Astrocyte of the spinal cord (primary cell): ENCODE measurements at regions not wholly inside any gene's neighbourhood (a gene's known extent, or its start where the extent isn't known, plus 50 kb on each side); places are given as distances from the start of the nearest gene placed in this dataset.
A peak's percentile ranks its signal among the peaks of the same experiment; 100 is the strongest.

Source experiments
- DNase-seq: peaks from one replicate; pipeline ENCODE4 v3.0.0; 2011; ENCODE audit warnings: low read depth, low spot score
- H3K4me3 ChIP-seq: 2 replicates; pipeline ENCODE4 v1.5.1; 2011; ENCODE audit warnings: low read depth, mild to moderate bottlenecking, low read length, moderate library complexity
- CTCF ChIP-seq: IDR thresholded peaks from 2 replicates; pipeline ENCODE4 v1.5.1; 2012; ENCODE audit warnings: low read depth, mild to moderate bottlenecking, low read length, inconsistent platforms
- in situ Hi-C: cut with HindIII; loops from 2 replicates; pipeline ENCODE4 v1.10.0; 2017; ENCODE audit warnings: low sequenced_read_pairs

GRCh38 chr15:58336161-58336560 lies 95.6 kb upstream of the LIPC start:
- TF ChIP-seq CTCF: no peak
- no peak for DNase-seq
- no peak overlapping the region for H3K4me3 ChIP-seq
- in situ Hi-C loops: no loop called here

- no peak for TF ChIP-seq CTCF
- H3K4me3 ChIP-seq: no peak overlapping the region
- peak; percentile 32 for DNase-seq
- in situ Hi-C loops: no loop called here
These were observed 91.6 kb upstream of the LIPC start for GRCh38 chr15:58340176-58340575.

GRCh38 chr15:58342508-58342907 lies 89.3 kb upstream of the LIPC start:
- no peak overlapping the region for H3K4me3 ChIP-seq
- in situ Hi-C loops: no loop called here
- DNase-seq: no peak
- TF ChIP-seq CTCF: no peak

GRCh38 chr15:58344213-58345070 lies 87.3 kb upstream of the LIPC start:
- in situ Hi-C loops: no loop called here
- no peak for TF ChIP-seq CTCF
- DNase-seq: no peak
- H3K4me3 ChIP-seq: no peak overlapping the region

GRCh38 chr15:58346361-58346760 lies 85.4 kb upstream of the LIPC start:
- no peak overlapping the region for H3K4me3 ChIP-seq
- DNase-seq: no peak
- in situ Hi-C loops: no loop called here
- TF ChIP-seq CTCF: no peak

- no peak for TF ChIP-seq CTCF
- in situ Hi-C loops: no loop called here
- no peak overlapping the region for H3K4me3 ChIP-seq
- DNase-seq: no peak
These were observed 83.5 kb upstream of the LIPC start for GRCh38 chr15:58348095-58348812.
